OCI-M2 (cell line): ENCODE measurements at regions not wholly inside any gene's neighbourhood (a gene's known extent, or its start where the extent isn't known, plus 50 kb on each side); places are given as distances from the start of the nearest gene placed in this dataset.

Experiments used
- DNase-seq: peaks from one replicate; lab custom pipeline; 2025; ENCODE audit not compliant: unreplicated experiment; lab: John Stamatoyannopoulos, UW

DNA sequence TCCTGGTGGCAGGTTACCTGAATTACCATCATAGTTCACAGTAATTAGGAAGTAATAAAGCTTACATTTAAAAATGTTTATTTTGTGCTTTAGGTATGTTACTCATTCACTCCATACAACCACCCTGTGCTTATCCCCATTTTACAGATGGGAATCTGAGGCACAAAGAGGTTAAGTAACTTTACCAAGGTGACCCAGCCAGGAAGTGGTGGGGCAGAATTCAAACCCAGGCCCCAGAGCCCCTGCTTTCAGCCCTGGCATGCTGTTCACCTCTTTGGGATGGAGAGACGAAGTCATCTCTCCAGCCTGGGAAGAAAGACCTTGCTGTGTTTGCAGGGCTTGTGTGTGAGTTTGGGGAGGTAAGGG is 285.6 kb upstream of the TPM1 start:
- no peak for DNase-seq

DNA sequence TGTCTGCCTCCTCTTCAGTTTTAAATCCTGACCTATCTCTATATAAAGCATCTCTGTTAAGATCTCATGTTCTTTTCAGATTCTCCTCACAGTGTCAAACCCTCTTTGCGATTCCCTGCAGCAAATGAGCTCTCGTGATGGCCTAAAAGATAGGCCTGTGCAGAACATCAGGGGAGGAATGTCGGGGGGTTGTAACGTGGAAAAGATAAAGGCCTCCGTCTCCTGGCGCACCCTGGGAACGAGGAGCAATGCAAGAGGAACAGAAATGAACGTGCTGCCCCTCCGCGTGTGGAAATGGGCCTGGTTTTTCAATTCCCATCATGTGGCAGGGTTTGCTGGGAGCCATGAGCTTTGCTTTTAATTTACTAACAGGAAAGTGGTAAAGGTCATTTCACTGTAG is 285.0 kb upstream of the TPM1 start:
- no peak for DNase-seq

DNA sequence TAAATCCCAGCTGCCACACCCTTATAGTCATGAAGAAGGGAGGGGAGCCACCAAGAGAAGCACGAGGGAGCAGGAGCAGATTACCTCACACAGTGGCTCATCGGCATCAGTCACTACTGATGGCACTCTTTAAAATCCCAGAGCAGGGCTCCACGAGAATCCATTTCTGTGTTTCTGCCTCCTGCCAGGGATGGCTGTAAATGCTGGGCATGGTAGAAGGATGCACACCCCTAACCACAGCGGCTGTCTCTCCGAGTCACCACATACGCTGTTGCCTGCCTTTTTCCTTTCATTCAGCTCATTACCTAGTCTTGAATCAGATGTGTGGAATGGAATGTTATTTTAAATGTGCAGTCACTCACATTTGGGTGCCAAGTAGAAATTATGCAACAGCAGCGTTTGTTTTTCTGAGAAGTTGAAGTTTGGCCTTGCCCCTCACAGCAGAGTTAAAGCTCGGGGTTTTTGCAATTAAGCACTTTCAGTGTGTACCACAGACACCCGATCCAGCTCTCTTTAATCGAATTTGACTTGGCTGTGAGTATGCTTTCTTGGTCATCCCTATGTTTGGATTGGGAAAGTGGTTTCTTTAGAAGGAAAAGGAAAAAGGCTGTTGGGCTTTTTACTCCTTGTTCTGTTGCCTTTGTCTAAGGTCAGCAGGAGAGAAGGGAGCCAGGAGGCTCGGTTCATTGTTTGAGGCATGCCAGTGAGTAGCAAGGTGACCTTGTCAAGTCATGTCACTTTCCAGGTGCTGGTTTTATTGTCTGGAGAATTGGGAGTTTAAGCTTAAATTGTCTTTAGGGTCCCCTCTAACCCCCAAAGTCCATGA is 284.2 kb upstream of the TPM1 start:
- no peak for DNase-seq

DNA sequence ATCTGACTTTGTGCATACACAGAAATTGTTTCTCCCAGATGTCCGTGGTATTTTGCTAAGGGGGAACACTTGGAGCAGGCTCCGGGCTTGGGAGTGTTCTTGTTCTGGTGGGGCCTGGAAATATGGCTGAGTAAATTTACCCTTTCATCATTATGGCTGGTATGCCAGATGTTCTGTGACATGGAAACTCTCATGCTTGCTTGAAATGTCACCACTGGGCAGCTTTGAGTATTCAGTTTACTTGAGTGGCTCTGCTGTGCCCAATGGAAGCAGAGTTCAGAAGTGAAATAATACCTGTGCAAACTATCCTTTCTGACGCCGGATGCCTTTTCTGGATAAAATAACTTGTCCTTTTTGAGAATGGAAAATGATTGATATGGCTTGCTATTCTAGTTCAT is 283.6 kb upstream of the TPM1 start:
- DNase-seq = no peak

DNA sequence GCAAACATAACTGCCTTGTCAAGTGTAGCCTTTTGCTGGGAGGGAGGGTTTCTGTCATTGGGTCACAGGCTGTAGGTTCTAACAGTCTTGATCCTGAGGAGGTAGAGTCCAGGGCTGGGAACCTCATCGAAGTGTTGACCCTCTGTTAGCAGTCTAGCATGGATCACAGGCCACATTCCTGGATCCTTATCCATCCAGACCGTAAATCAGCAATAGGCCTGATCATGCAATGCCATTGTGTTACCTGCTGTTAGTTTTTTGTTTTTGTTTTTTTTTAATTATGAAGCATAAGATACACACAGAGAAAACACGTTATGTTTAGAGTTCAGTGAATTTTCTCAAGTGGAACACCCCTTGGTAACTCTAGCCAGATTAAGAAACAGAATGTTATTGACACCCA is 282.0 kb upstream of the TPM1 start:
- no peak for DNase-seq

DNA sequence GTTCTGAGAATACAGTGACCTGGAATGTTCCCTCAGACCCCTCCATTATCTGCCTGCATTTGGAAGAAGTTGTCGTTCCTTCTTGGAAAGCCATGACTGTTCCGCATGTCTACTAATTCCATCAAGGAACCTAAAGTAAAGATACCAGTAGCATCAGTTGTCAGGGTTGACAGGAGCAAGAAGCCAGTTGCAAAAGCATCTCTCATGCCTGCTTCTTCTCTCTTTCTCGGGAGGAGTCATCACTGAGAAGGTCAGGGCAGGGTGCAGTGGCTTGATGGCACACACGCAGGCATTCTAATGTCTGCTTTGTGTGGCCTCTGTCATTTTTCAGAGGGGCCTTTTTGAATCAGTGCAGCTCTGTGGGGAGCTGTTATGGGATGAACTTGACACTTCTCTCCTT is 276.6 kb upstream of the TPM1 start:
- no peak for DNase-seq

DNA sequence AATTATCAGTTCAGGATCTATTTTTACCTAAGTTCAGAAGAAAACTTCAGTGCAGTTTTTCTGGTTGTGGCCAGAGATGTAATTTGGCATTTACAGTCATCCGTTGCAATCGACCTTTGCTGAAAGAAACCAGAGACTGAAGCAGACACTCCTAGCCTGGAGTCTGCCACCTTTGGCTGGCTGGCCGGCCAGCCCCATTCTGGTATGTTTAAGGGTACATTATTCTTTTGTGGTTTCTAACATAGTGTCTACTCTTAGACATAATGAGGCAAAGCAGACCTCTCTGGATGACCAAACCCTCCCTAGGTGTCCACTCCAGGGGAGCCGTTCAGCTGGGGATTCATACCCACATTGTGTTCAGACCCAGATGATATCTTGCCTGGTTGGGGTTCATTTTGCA is 275.9 kb upstream of the TPM1 start:
- DNase-seq = no peak

DNA sequence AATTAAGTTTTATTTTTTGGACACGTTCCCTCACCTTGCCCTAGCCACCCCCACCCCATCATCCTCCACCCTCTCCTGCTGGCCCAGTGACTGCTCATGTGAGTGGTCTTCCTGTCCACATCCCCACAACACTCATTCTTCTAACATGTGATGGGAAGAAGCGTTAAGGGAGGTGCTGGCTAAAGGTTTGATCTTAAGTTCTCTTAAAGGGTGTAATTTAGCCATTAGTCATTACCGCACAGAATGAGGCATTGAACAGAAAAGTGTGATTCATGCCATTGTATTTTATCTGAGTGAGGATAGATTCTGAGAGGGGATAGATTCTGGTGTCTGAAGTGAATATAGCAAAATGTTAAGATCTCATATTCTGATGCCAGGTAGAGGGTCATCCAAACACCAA is 272.9 kb upstream of the TPM1 start:
- DNase-seq = no peak

DNA sequence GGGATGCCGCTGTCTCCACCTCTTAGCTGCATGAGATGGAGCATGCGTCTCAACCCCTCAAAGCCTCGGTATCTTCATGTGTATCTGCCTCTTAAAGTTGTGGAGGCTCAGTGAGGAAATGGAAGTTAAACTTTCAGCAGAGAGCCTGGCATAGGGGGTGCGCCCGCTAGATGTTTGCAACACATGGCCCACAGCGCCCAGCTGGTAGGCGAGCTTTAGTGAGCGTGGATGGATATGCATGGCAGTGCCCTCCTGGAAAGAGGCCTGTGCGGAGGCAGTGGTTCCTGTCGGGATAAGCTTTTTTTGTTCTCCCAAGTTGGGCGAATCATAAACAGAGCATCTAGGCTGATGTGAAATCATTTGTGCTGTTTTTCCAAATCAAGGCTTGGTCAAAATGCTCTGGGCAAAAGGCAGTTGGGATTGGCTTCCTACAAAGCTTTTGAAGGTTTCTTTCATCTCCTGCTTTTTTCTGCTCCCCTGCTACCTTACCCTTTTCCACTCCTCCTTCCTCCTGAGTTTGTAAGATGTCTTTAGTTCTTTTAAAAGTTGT is 272.4 kb upstream of the TPM1 start:
- DNase-seq = no peak

DNA sequence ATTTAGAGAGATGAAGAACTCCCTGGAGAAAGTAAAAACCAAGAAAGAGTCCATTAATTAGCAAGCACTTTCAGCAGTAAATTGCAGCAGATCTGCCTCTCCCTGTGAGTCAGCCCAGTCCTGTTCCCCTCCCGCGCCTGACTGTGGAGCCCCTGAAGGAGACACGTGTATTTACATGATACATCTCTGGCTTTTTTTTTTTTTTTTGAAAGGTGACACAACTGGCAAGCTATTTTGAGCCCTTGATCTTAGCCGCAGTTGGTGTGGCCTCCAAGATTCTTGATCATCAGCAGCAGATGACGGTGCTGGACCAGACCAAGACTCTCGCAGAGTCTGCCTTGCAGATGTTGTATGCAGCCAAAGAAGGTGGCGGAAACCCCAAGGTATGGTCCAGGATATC is 271.8 kb upstream of the TPM1 start:
- DNase-seq = no peak

DNA sequence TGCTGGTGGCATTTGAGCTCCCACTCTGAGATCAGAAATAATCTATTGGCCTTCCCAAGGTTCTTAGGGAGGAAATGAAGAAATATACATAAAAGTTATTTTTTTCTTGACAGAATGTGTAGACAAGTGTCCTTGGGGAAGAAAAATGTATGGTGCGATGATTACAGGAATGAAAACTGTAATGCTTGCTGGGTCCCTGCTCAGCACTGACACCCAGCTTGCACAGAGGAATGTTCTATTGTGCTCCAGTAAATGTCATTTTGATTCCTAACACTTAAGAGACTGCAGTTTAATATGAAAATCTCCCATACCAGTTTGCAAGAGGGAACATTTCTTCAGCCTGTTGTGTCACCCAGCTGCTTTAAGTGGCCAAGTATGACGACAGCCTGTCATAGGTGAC is 271.3 kb upstream of the TPM1 start:
- DNase-seq = no peak

DNA sequence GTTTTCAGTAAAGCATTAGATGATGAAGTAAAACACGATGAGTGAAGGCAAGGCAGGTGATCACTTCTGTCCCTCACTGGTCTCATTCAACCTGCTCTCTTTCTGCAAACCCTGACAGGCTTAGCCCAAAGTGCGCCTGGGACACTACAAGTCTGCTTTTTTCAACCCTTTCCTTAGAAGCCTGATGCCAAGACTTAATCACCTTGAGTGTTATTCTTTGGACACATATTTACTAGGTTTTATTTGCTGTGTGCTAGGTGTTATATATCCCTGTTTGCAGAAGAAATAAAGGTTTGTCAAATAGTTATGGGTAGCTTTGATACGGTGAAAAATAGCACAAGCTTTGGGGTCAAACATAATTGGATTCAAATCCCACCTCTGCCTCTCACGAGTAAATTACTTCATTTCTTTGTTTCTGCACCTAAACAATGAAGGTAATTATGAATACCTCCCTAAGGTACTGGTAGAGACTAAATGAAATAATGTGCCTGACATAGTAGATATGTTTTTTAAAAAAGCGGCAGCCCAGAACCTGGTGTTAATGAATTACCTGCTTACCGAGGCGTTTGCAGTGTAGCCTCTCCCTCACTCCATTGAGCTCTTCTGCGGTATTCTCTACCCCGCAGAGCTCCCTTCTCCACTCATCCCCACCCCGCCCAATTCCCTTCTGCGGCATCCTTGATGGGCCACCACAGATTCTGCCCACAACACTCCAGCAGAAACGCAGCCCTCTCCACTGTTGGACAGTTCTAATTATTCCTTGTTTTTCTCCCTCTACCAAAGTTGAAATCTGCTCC is 269.0 kb upstream of the TPM1 start:
- no peak for DNase-seq

DNA sequence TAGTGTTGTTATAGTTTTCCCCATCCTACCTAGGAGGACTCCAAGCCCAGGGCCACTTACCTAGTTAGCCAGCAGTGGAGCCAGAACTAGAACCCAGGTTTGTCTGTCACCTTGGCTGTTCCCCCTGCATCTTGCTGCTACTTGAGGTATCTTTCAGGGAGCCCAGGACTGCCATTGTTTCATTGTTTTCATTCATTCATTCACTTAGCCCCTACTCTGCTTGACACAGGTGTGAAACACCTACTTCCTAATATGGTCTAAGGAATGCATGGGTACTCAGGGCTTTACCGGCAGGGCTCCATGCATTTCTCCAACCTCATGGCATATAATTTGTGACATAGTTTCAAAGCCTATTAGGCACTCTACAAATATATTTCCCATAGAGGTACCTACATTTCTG is 266.6 kb upstream of the TPM1 start:
- no peak for DNase-seq

DNA sequence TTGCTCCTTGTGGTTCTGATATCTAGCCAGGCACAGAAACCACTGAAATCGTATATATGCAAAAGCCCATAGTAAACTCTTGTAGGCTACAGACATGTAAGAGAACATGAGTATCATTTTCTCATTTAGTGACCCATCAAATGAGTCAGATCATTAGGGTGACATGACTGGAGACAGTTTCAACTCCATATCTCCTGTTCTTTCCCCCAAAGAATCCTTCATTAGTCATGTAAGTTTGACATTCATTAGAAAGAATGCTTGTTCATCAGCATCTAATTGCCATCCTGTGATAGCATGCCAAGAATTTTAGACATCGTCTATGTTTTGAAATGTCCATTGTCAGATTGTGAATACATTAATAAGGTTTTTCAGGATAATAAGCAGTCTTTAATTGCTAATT is 264.9 kb upstream of the TPM1 start:
- DNase-seq = no peak

DNA sequence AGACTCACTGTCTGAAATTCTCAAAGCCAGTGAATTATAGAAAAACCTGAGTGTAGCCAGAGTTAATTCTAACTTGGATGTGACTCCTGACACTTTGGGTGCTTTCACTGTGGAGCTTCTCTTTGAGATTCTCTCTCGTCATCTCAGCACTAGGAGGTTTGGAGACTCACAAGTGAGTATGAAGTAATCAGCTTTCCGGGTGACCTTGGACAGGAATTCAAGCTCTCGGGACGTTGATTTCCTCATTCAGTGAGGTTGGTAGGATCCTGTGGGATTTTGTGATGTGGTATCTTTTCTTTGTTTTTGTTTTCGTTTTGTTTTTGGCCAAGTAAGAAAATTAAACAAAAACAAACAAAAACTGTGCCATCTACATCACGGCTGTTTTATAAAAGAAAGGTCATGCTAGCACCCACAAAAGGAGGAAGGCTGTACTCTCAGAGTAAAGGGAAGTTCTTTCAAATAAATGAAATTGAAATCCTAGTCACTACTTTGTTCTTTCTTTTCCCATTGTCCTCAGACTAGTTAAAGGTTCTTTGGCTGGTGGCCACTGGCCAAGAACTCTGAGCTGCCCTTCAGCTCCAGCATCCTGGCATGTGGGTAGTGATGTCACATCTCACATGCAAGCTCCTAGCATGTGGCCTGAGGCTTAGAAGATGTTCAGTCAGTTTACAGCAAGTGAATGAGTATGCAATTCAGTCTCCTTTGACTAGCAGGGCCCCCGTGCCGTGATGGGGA is 263.3 kb upstream of the TPM1 start:
- no peak for DNase-seq

DNA sequence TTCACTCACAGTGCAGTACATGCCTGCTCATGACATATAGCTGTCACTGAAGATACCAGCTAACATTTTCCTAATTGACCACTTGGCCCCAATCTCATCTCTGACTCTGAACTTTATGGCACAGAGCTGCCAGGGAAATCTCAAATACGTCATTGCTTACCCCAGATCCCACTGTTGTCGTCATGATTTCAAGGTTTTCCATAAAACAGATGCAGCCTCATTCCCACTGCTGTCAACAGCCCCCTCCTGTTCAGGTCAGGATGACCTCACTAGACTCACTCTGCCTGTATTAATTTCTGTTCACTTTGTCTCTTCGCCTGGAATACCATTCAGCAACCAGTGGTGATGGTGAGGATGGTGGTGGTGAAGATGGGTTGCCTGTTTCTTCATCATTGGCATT is 262.6 kb upstream of the TPM1 start:
- DNase-seq = no peak

DNA sequence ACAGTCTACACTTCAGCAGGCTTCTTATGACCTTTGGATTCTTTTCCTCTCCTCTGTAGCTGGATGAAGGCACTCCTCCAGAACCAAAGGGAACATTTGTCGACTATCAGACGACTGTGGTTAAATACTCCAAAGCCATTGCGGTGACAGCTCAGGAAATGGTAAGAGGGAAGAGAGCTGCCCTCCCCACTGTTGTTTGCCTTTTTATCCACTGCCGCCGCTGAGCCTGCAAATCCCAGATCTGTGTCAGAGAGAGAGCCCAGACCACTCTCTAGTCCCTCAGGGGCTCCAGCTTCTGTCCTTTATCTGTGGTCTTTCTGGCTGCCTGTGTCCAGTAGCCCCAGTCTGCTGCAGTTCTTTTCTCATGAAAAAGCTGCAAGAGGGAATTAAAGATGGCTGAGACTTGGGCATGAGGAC is 261.5 kb upstream of the TPM1 start:
- DNase-seq = peak; percentile 17

DNA sequence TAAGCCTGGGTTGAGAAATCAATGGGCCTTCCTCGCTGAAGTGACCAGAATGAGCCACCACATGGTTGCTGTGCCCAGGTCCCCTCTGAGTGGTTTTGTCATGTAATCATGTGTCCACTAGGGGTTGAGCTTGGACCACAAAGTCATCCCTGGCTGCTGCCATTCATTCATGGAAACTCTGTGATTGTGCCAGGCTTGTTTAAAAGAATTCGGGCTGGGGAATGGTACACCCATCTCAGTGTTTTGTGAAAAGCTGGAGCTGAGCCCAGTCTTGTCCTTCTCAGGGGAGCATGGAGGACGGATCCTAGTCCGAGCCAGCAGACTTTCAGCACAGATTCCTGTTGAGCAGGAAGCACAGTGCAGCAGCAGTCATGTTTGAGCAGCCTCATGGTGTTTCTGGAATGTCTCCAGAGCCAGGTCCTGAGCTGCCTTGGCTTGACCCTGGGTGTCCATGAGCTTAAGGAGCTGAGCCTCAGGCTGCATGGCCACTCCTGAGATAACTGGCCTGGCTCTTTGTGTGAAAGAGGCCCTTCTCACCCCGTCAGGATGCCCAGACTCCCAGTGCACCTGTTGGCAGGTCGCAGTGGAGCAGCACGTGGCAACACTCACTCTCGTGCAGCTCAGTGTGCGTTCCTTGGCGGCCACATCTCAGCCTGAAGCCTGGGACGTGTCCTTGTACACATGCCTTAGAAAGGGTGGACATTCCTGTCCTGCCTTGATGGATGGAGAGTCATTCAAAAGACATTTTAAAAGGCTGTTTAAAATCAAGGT is 260.3 kb upstream of the TPM1 start:
- no peak for DNase-seq

DNA sequence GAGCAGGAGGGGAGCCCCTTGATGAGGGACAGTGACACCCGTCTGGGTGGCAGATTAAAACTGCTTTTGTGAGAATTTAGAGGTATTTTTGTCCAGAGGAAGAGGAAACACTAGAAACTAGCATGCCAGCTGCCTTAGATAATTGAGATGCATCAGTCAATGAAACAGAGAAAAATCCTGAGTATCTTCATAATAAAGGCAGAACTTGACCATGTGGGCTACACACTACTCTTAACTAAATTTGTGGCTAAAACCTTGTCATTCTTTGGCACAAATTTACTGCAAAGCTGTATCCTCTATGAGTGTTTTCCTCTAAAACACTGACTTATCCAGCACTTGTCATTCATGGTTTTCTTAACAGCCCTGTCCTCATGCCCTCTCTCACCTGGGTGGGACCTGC is 259.7 kb upstream of the TPM1 start:
- DNase-seq = no peak

DNA sequence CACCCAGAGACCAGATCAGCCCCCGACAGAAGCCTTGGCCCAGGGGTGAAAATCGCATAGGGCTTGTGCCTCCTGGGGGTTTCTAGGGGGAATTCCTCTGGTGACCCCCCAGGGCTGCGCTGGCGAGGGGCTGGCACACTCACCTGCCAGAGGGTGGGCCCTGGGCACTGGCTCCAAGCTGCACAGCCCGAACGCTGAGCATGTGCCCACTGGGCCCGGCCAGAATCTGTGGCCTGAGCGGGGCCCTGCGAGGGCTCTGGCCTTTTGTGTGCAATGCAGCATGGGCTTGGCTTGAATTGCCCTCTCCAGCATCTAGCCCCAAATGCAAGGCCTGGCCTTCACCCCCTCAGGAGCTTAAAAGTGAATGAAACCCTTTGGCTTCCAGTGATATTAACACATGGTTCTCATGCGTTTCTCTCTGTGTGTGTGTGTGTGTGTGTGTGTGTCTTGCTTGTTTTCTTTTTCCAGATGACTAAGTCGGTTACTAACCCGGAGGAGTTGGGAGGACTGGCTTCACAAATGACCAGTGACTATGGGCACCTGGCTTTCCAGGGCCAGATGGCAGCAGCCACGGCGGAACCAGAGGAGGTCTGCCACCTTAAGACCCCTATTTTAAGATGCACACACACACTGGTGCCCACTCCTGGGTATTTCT is 259.1 kb upstream of the TPM1 start:
- no peak for DNase-seq
